IMR-90 (cell line): ENCODE measurements at regions not wholly inside any gene's neighbourhood (a gene's known extent, or its start where the extent isn't known, plus 50 kb on each side); places are given as distances from the start of the nearest gene placed in this dataset.

ENCODE experiments used
- ATAC-seq: fragments of 200-7000 bp; cut with Tn5 transposase; 2 replicates; pipeline ENCODE4 v1.9.1; 2020; ENCODE audit warnings: low read depth, mild to moderate bottlenecking, moderate library complexity
- BruUV-seq: library from RNA; stranded (reverse); fragments of 400-500 nt; replicated peaks from 2 replicates; lab custom pipeline; 2021; lab: Mats Ljungman, UMichigan
- CTCF ChIA-PET: fragments of 300-600 bp; formaldehyde crosslinking; extraction: SDS; loops from one replicate; lab custom pipeline; 2021; ENCODE audit warnings: antibody characterized with exemption; lab: Yijun Ruan, JAX
- POLR2A ChIA-PET: fragments of 300-600 bp; sonication (Branson Sonifier 250); formaldehyde crosslinking; loops from one replicate; lab custom pipeline; 2022; ENCODE audit warnings: antibody characterized with exemption; ENCODE audit not compliant: unreplicated experiment; lab: Charles Lee
- DNase-seq: peaks from one replicate; pipeline ENCODE4 v3.0.0; 2013
- H2AFZ ChIP-seq: replicated peaks from 2 replicates; pipeline ENCODE3; 2013; ENCODE audit warnings: low read length, mild to moderate bottlenecking; ENCODE audit not compliant: poor library complexity
- H2AK5ac ChIP-seq: 2 replicates; pipeline ENCODE4 v1.6.1; 2013; ENCODE audit warnings: low read depth, low read length, inconsistent platforms
- H2AK9ac ChIP-seq: replicated peaks from 2 replicates; pipeline ENCODE3; 2013; ENCODE audit warnings: mild to moderate bottlenecking, low read depth, low read length, moderate library complexity; ENCODE audit not compliant: poor library complexity
- H2BK120ac ChIP-seq: 2 replicates; pipeline ENCODE4 v1.6.1; 2013; ENCODE audit warnings: low read depth, low read length, inconsistent platforms
- H2BK15ac ChIP-seq: 3 replicates; pipeline ENCODE4 v1.6.1; 2013; ENCODE audit warnings: low read depth, low read length, inconsistent platforms
- H2BK20ac ChIP-seq: 2 replicates; pipeline ENCODE4 v1.6.1; 2013; ENCODE audit warnings: low read depth, mild to moderate bottlenecking, inconsistent platforms, low read length, moderate library complexity
- H2BK5ac ChIP-seq: 2 replicates; pipeline ENCODE4 v1.6.1; 2013; ENCODE audit warnings: mild to moderate bottlenecking, low read depth, low read length, inconsistent platforms; ENCODE audit not compliant: poor library complexity, severe bottlenecking
- H3K14ac ChIP-seq: replicated peaks from 2 replicates; pipeline ENCODE4 v1.6.1; 2013; ENCODE audit warnings: low read depth, low read length, inconsistent platforms
- H3K18ac ChIP-seq: 2 replicates; pipeline ENCODE4 v1.6.1; 2013; ENCODE audit warnings: low read depth, low read length, control low read depth
- H3K23ac ChIP-seq: 2 replicates; pipeline ENCODE4 v1.6.1; 2013; ENCODE audit warnings: low read depth, low read length, inconsistent platforms
- H3K27ac ChIP-seq: 2 replicates; pipeline ENCODE4 v1.5.1; 2013; ENCODE audit warnings: mild to moderate bottlenecking, control low read depth, low read length; ENCODE audit not compliant: insufficient read depth
- H3K27me3 ChIP-seq: 2 replicates; pipeline ENCODE4 v1.6.1; 2013; ENCODE audit warnings: low read length; ENCODE audit not compliant: control insufficient read depth, insufficient read depth
- H3K36me3 ChIP-seq: 2 replicates; pipeline ENCODE4 v1.6.1; 2013; ENCODE audit warnings: low read length, mixed read lengths; ENCODE audit not compliant: control insufficient read depth, insufficient read depth
- H3K4ac ChIP-seq: 2 replicates; pipeline ENCODE4 v1.6.1; 2013; ENCODE audit warnings: low read depth, low read length, inconsistent platforms
- H3K4me1 ChIP-seq: 2 replicates; pipeline ENCODE4 v1.6.1; 2013; ENCODE audit warnings: low read length, mixed read lengths; ENCODE audit not compliant: control insufficient read depth, insufficient read depth
- H3K4me2 ChIP-seq: 2 replicates; pipeline ENCODE4 v1.6.1; 2013; ENCODE audit warnings: low read depth, mild to moderate bottlenecking, control low read depth, low read length, moderate library complexity
- H3K4me3 ChIP-seq: 2 replicates; pipeline ENCODE4 v1.5.1; 2013; ENCODE audit warnings: low read depth, mild to moderate bottlenecking, control low read depth, low read length, moderate library complexity; ENCODE audit not compliant: insufficient read depth
- H3K56ac ChIP-seq: 2 replicates; pipeline ENCODE4 v1.6.1; 2013; ENCODE audit warnings: low read length, inconsistent platforms; ENCODE audit not compliant: insufficient read depth; ENCODE audit errors: extremely low read depth
- H3K79me1 ChIP-seq, 2 experiments: 2 replicates each; pipeline ENCODE4 v1.6.1; 2013; ENCODE audit warnings: low read length in 2 of 2, inconsistent platforms in 1 of 2, low read depth in 1 of 2
- H3K9ac ChIP-seq: 2 replicates; pipeline ENCODE4 v1.6.1; 2013; ENCODE audit warnings: low read depth, low read length, control low read depth
- H3K9me1 ChIP-seq: 2 replicates; pipeline ENCODE4 v1.6.1; 2013; ENCODE audit warnings: low read length, inconsistent platforms; ENCODE audit not compliant: insufficient read depth
- H3K9me3 ChIP-seq: 2 replicates; pipeline ENCODE4 v1.6.1; 2013; ENCODE audit warnings: low read length; ENCODE audit not compliant: control insufficient read depth, insufficient read depth
- H4K20me1 ChIP-seq: 2 replicates; pipeline ENCODE4 v1.6.1; 2013; ENCODE audit warnings: low read length, inconsistent platforms; ENCODE audit not compliant: insufficient read depth
- H4K5ac ChIP-seq: 2 replicates; pipeline ENCODE4 v1.6.1; 2013; ENCODE audit warnings: mild to moderate bottlenecking, low read depth, low read length, control low read depth
- H4K8ac ChIP-seq, 2 experiments: 2 replicates each; pipeline ENCODE4 v1.6.1; 2013; ENCODE audit warnings: low read depth in 2 of 2, low read length in 2 of 2, control low read depth in 1 of 2, inconsistent platforms in 1 of 2
- H4K91ac ChIP-seq: 2 replicates; pipeline ENCODE4 v1.6.1; 2013; ENCODE audit warnings: low read depth, low read length, inconsistent platforms; ENCODE audit not compliant: insufficient read depth
- BHLHE40 ChIP-seq: fragments of 150-350 bp; IDR thresholded peaks from 2 replicates; pipeline ENCODE4 v1.6.1; 2016; ENCODE audit warnings: mild to moderate bottlenecking, low read depth, low read length
- CEBPB ChIP-seq: IDR thresholded peaks from 2 replicates; pipeline ENCODE4 v1.6.1; 2012; ENCODE audit warnings: low read depth, low read length, improper control_type of control experiment
- CTCF ChIP-seq: conservative IDR thresholded peaks from 2 replicates; pipeline ENCODE4 v1.5.1; 2012; ENCODE audit warnings: mild to moderate bottlenecking, low read depth, low read length, improper control_type of control experiment
- FOS ChIP-seq: fragments of 150-350 bp; IDR thresholded peaks from 2 replicates; pipeline ENCODE4 v1.6.1; 2016; ENCODE audit warnings: low read depth, low read length
- MXI1 ChIP-seq: IDR thresholded peaks from 2 replicates; pipeline ENCODE4 v1.6.1; 2012; ENCODE audit warnings: low read depth, mild to moderate bottlenecking, low read length, moderate library complexity, borderline replicate concordance
- NFE2L2 ChIP-seq: fragments of 150-350 bp; IDR thresholded peaks from 2 replicates; pipeline ENCODE4 v1.6.1; 2016; ENCODE audit warnings: low read depth, mild to moderate bottlenecking, low read length
- POLR2A ChIP-seq: IDR thresholded peaks from 2 replicates; pipeline ENCODE4 v1.6.1; 2012; ENCODE audit warnings: mild to moderate bottlenecking, low read depth, low read length
- RCOR1 ChIP-seq: IDR thresholded peaks from 2 replicates; pipeline ENCODE4 v1.6.1; 2012; ENCODE audit warnings: mild to moderate bottlenecking, low read length, improper control_type of control experiment; ENCODE audit not compliant: insufficient replicate concordance
- WGBS, 2 experiments: methylation state at CpG; one replicate each; pipeline versions ENCODE4 v1.1.5 to v1.1.7; 2013; ENCODE audit warnings: missing lambda C conversion rate in 2 of 2; ENCODE audit not compliant: insufficient read length in 1 of 2; ENCODE audit errors: extremely low coverage in 2 of 2; 5-methylcytosine and 5-hydroxymethylcytosine counted together
- dilution Hi-C: fragments of 300-500 bp; cut with HindIII; formaldehyde crosslinking; loops from one replicate; pipeline ENCODE4 v1.14.3; 2018; ENCODE audit warnings: low sequenced_read_pairs; ENCODE audit not compliant: unreplicated experiment
- in situ Hi-C: fragments of 300-500 bp; cut with MboI; formaldehyde crosslinking; loops from 3 replicates; pipeline ENCODE4 v1.14.3; 2019; ENCODE audit warnings: low sequenced_read_pairs, inconsistent platforms, mixed read lengths
- intact Hi-C: fragments of 100-400 bp; cut with micrococcal nuclease; formaldehyde crosslinking; loops from 2 replicates; pipeline ENCODE4 v1.10.0; 2022

GRCh38 chr11:16440136-16440535, 83.8 kb upstream of the SOX6 start:
- H3K56ac ChIP-seq = no peak overlapping the region

More at GRCh38 chr11:16440136-16440535, 83.8 kb upstream of the SOX6 start:
- Histone ChIP-seq H3K4me1 (no peaks in the 10 kb centered on the region), H3K27ac (no peak overlapping the region), H2BK120ac (no peak overlapping the region), H3K9ac (no peak overlapping the region), H3K4me2 (no peak overlapping the region), H4K20me1 (no peaks in the 10 kb centered on the region), H2AK9ac (no peak overlapping the region), H2BK20ac (no peak overlapping the region), H3K18ac (no peak overlapping the region), H3K9me1 (no peaks in the 10 kb centered on the region), H3K9me3 (no peaks in the 10 kb centered on the region), H3K36me3 (no peaks in the 10 kb centered on the region), H3K4ac (no peak overlapping the region), H3K27me3 (no peaks in the 10 kb centered on the region), H2BK15ac (no peak overlapping the region), H4K91ac (no peak overlapping the region), H3K79me1 (no peaks in the 10 kb centered on the region), H3K4me3 (no peak overlapping the region), H2AFZ (no peak overlapping the region), H2BK5ac (no peak overlapping the region), H4K8ac (no peak overlapping the region), H2AK5ac (no peak overlapping the region), H4K5ac (no peak overlapping the region), H3K23ac (no peak overlapping the region), H3K14ac (no peak overlapping the region)
- TF ChIP-seq RCOR1 = no peak
- no peak for TF ChIP-seq CEBPB
- TF ChIP-seq CTCF = no peak
- TF ChIP-seq POLR2A = no peak
- TF ChIP-seq MXI1 = no peak
- no peak for TF ChIP-seq NFE2L2
- no peak for TF ChIP-seq BHLHE40
- TF ChIP-seq FOS = no peak
- ATAC-seq (no peak), DNase-seq (no peak)
- ChIA-PET POLR2A (no interaction called here), CTCF (interaction anchor here (0.5 kb wide), 1 partner anchor 449 kb away, joined by 4 read pairs; no protein-coding TSS in a partner anchor)
- BruUV-seq = no TSS peak
- intact Hi-C loops = no loop called here
- WGBS, 2 experiments = no CpG with 5 or more reads among the region's 5 CpGs
- in situ Hi-C loops = no loop called here
- dilution Hi-C loops = no loop called here
